ENCODE measurements at regions not wholly inside any gene's neighbourhood (a gene's known extent, or its start where the extent isn't known, plus 50 kb on each side); places are given as distances from the start of the nearest gene placed in this dataset.

DNA sequence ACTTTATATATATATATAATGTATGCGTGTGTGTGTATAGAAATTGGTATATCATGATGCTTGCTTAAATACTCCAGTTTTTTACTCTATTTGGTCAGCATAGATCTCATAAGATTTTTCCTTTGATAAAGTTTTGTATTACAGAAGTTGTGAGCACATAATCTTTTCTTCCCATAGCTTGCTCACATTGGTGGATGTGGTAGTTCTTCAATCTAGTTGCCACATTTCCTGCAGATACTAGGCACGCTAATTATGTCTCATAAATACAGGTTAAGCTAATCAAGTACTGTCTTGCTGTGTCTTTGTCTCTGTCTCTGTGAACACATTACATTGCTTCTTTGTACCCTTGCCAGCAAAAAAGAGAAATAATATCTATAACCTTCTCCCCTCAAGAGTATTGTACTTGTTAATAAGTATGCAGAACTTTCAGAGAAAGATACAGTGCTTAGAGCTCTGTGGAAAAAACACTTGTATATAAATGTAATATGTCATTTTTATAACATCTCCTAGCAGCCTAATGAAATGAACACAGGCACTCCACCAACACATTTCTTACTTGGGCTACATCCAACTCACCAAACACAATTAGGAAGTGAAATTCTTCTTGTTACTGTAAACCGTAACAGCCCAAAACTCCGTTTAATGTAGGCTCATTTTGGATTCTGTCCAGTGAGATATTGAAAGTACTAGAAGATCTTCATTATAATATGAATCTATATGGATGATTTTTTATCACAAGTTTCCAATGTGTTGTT lies 306.7 kb upstream of the SLC8A1 start:
- Histone ChIP-seq H3K14ac (ENCODE audit: low read length) (no peak overlapping the region), H2AFZ (ENCODE audit: low read length) (no peak overlapping the region), H3K9ac (ENCODE audit: low read depth, low read length, poor library complexity) (no peak overlapping the region), H3K27ac (replicated peaks; ENCODE audit: low read length) (no peak overlapping the region), H2AK5ac (ENCODE audit: low read depth, low read length) (no peak overlapping the region), H3K23ac (ENCODE audit: low read depth, low read length, poor library complexity) (no peak overlapping the region), H2BK12ac (ENCODE audit: low read length) (no peak overlapping the region), H3K4ac (ENCODE audit: low read length) (no peak overlapping the region), H3K18ac (ENCODE audit: low read length) (no peak overlapping the region), H3K4me3 (ENCODE audit: low read length in 2 of 2) (no peak overlapping the region), H2BK15ac (ENCODE audit: low read length) (no peak overlapping the region), H2BK5ac (ENCODE audit: low read length) (no peak overlapping the region), H3K4me2 (ENCODE audit: insufficient read depth, low read length, poor library complexity, severe bottlenecking) (no peak overlapping the region), H4K91ac (ENCODE audit: low read depth, low read length, poor library complexity) (no peak overlapping the region), H2BK120ac (ENCODE audit: low read depth, low read length) (no peak overlapping the region), H3K36me3 (replicated peaks in 1 of 2; ENCODE audit: control insufficient read depth in 2 of 2, insufficient read depth in 2 of 2, low read length in 2 of 2) (no peaks in the 10 kb centered on the region), H3K9me3 (replicated peaks in 1 of 2; ENCODE audit: control insufficient read depth in 2 of 2, insufficient read depth in 1 of 2, low read depth in 1 of 2, low read length in 2 of 2) (no peaks in the 10 kb centered on the region), H4K8ac (ENCODE audit: low read depth, low read length) (no peak overlapping the region), H3K79me1 (ENCODE audit: low read depth, low read length) (no peaks in the 10 kb centered on the region), H3K27me3 (ENCODE audit: control insufficient read depth in 3 of 3, insufficient read depth in 3 of 3, low read depth in 1 of 3, low read length in 3 of 3) (no peaks in the 10 kb centered on the region), H3K4me1 (ENCODE audit: control insufficient read depth in 2 of 2, insufficient read depth in 1 of 2, low read depth in 1 of 2, low read length in 2 of 2) (no peaks in the 10 kb centered on the region)
- no CpG with 5 or more reads among the region's 4 CpGs for WGBS, 2 donors (ENCODE audit: extremely low coverage in 2 of 2, insufficient read length in 2 of 2, insufficient replicate concordance in 1 of 2)
- no peak for DNase-seq (ENCODE audit: low spot score)

DNA sequence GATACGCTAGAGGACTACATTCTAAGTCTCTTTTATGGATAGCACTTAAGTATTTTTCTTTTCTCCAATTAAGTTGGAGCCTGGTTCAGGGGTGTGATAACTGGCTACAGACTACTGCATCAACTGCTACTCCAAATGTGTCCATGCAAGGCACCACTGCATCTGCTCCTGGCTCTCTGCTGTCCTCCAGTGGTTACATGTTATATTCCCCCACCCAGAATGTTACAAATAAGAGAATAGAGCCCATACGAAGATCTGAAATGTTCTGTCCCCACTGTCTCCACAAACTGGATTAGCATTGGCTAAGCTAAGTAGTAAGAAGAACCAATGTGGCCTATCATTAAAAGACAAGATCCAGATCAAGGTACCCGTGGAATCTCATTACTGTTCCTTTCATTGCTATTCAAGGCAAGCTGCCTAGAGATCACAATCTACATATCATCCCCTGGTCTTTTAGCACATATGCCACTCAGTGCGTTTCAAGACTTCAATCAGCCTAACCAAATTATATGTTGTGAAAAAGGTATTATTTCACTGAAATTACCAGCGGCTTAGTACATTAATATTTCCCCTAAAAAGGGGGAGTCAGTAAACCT lies 308.3 kb upstream of the SLC8A1 start:
- Histone ChIP-seq H2BK120ac (ENCODE audit: low read depth, low read length) (no peak overlapping the region), H3K79me1 (ENCODE audit: low read depth, low read length) (no peaks in the 10 kb centered on the region), H3K4ac (ENCODE audit: low read length) (no peak overlapping the region), H3K18ac (ENCODE audit: low read length) (no peak overlapping the region), H2BK5ac (ENCODE audit: low read length) (no peak overlapping the region), H2AFZ (ENCODE audit: low read length) (no peak overlapping the region), H3K23ac (ENCODE audit: low read depth, low read length, poor library complexity) (no peak overlapping the region), H3K27me3 (ENCODE audit: control insufficient read depth in 3 of 3, insufficient read depth in 3 of 3, low read depth in 1 of 3, low read length in 3 of 3) (no peaks in the 10 kb centered on the region), H4K91ac (ENCODE audit: low read depth, low read length, poor library complexity) (no peak overlapping the region), H4K8ac (ENCODE audit: low read depth, low read length) (no peak overlapping the region), H2BK15ac (ENCODE audit: low read length) (no peak overlapping the region), H3K9ac (ENCODE audit: low read depth, low read length, poor library complexity) (no peak overlapping the region), H2BK12ac (ENCODE audit: low read length) (no peak overlapping the region), H3K4me1 (ENCODE audit: control insufficient read depth in 2 of 2, insufficient read depth in 1 of 2, low read depth in 1 of 2, low read length in 2 of 2) (no peaks in the 10 kb centered on the region), H3K4me2 (ENCODE audit: insufficient read depth, low read length, poor library complexity, severe bottlenecking) (no peak overlapping the region), H3K27ac (replicated peaks; ENCODE audit: low read length) (no peak overlapping the region), H3K36me3 (replicated peaks in 1 of 2; ENCODE audit: control insufficient read depth in 2 of 2, insufficient read depth in 2 of 2, low read length in 2 of 2) (no peaks in the 10 kb centered on the region), H3K9me3 (replicated peaks in 1 of 2; ENCODE audit: control insufficient read depth in 2 of 2, insufficient read depth in 1 of 2, low read depth in 1 of 2, low read length in 2 of 2) (no peaks in the 10 kb centered on the region), H2AK5ac (ENCODE audit: low read depth, low read length) (no peak overlapping the region), H3K14ac (ENCODE audit: low read length) (no peak overlapping the region), H3K4me3 (ENCODE audit: low read length in 2 of 2) (no peak overlapping the region)
- WGBS, 2 donors (ENCODE audit: extremely low coverage in 2 of 2, insufficient read length in 2 of 2, insufficient replicate concordance in 1 of 2), result no CpG with 5 or more reads among the region's 5 CpGs
- DNase-seq (ENCODE audit: low spot score), result peak; percentile 17

DNA sequence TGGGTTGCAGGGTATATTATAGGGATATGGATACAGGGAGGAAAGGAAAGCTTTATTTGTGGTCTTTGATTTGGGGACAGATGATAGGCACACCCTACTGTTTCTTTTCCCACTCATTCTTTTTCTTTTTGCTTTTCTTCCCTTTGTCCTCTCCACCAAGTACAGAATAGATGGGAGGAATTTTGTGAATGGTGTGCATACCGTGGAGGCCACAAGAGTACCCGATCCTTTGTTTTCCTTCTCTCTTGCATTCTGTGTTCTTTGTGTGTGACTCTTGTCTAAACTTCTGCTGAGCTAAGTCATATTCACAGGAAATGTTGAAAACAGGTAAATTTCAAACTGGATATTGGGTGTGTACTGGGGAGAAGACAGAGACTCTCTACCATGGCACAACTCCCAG lies 321.4 kb upstream of the SLC8A1 start:
- H4K8ac ChIP-seq (ENCODE audit: low read depth, low read length), result no peak overlapping the region
- peak overlapping the region; percentile 17 for H3K27ac ChIP-seq (replicated peaks; ENCODE audit: low read length)
- H3K4ac ChIP-seq (ENCODE audit: low read length), result no peak overlapping the region
- no peak overlapping the region for H3K9ac ChIP-seq (ENCODE audit: low read depth, low read length, poor library complexity)
- H3K79me1 ChIP-seq (ENCODE audit: low read depth, low read length), result no peaks in the 10 kb centered on the region
- H3K4me3 ChIP-seq (ENCODE audit: low read length in 2 of 2), result no peak overlapping the region
- no peak overlapping the region for H2BK5ac ChIP-seq (ENCODE audit: low read length)
- H2BK15ac ChIP-seq (ENCODE audit: low read length), result no peak overlapping the region
- WGBS, 2 donors (ENCODE audit: extremely low coverage in 2 of 2, insufficient read length in 2 of 2, insufficient replicate concordance in 1 of 2), result no CpG with 5 or more reads among the region's 2 CpGs
- no peak overlapping the region for H3K18ac ChIP-seq (ENCODE audit: low read length)
- no peaks in the 10 kb centered on the region for H3K27me3 ChIP-seq (ENCODE audit: control insufficient read depth in 3 of 3, insufficient read depth in 3 of 3, low read depth in 1 of 3, low read length in 3 of 3)
- peaks cover 3 to 4% of the 10 kb centered on the region in 2 donors for H3K4me1 ChIP-seq (ENCODE audit: control insufficient read depth in 2 of 2, insufficient read depth in 1 of 2, low read depth in 1 of 2, low read length in 2 of 2)
- H2AFZ ChIP-seq (ENCODE audit: low read length), result no peak overlapping the region
- no peak overlapping the region for H3K23ac ChIP-seq (ENCODE audit: low read depth, low read length, poor library complexity)
- no peak overlapping the region for H2BK120ac ChIP-seq (ENCODE audit: low read depth, low read length)
- H2AK5ac ChIP-seq (ENCODE audit: low read depth, low read length), result no peak overlapping the region
- no peak overlapping the region for H2BK12ac ChIP-seq (ENCODE audit: low read length)
- H3K36me3 ChIP-seq (replicated peaks in 1 of 2; ENCODE audit: control insufficient read depth in 2 of 2, insufficient read depth in 2 of 2, low read length in 2 of 2), result no peaks in the 10 kb centered on the region
- H3K9me3 ChIP-seq (replicated peaks in 1 of 2; ENCODE audit: control insufficient read depth in 2 of 2, insufficient read depth in 1 of 2, low read depth in 1 of 2, low read length in 2 of 2), result no peaks in the 10 kb centered on the region
- H3K14ac ChIP-seq (ENCODE audit: low read length), result no peak overlapping the region
- H3K4me2 ChIP-seq (ENCODE audit: insufficient read depth, low read length, poor library complexity, severe bottlenecking), result no peak overlapping the region
- H4K91ac ChIP-seq (ENCODE audit: low read depth, low read length, poor library complexity), result no peak overlapping the region
- peak; percentile 48 for DNase-seq (ENCODE audit: low spot score)

DNA sequence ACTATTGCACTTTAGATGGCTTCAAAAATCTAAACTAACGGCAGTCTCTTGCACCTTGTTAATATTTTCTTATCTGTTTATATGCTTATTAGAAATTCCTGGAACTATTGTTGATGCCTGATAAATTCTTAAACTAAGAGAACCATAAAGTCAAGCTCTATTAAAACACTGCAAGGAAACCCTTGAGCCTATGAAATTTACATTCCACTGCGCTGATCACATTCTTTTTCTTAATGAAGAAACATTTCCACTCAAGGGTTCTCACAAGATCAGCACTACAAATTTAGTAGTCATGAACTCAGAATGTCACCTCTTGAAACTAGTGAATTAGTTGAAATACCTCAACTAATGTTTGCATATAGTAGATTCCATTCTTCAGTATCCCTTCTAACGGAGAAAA lies 331.8 kb upstream of the SLC8A1 start:
- H3K4me3 ChIP-seq (ENCODE audit: low read length in 2 of 2), result no peak overlapping the region
- WGBS, 2 donors (ENCODE audit: extremely low coverage in 2 of 2, insufficient read length in 2 of 2, insufficient replicate concordance in 1 of 2), result no CpG with 5 or more reads among the region's 3 CpGs
- H3K18ac ChIP-seq (ENCODE audit: low read length), result no peak overlapping the region
- H2AFZ ChIP-seq (ENCODE audit: low read length), result no peak overlapping the region
- H2BK12ac ChIP-seq (ENCODE audit: low read length), result no peak overlapping the region
- no peaks in the 10 kb centered on the region for H3K4me1 ChIP-seq (ENCODE audit: control insufficient read depth in 2 of 2, insufficient read depth in 1 of 2, low read depth in 1 of 2, low read length in 2 of 2)
- H3K9ac ChIP-seq (ENCODE audit: low read depth, low read length, poor library complexity), result no peak overlapping the region
- H3K79me1 ChIP-seq (ENCODE audit: low read depth, low read length), result no peaks in the 10 kb centered on the region
- H2BK120ac ChIP-seq (ENCODE audit: low read depth, low read length), result no peak overlapping the region
- no peak overlapping the region for H3K4ac ChIP-seq (ENCODE audit: low read length)
- H3K27ac ChIP-seq (replicated peaks; ENCODE audit: low read length), result no peak overlapping the region
- H3K36me3 ChIP-seq (replicated peaks in 1 of 2; ENCODE audit: control insufficient read depth in 2 of 2, insufficient read depth in 2 of 2, low read length in 2 of 2), result no peaks in the 10 kb centered on the region
- H2BK15ac ChIP-seq (ENCODE audit: low read length), result no peak overlapping the region
- H4K91ac ChIP-seq (ENCODE audit: low read depth, low read length, poor library complexity), result no peak overlapping the region
- no peak for DNase-seq (ENCODE audit: low spot score)
- no peak overlapping the region for H3K23ac ChIP-seq (ENCODE audit: low read depth, low read length, poor library complexity)
- no peaks in the 10 kb centered on the region for H3K9me3 ChIP-seq (replicated peaks in 1 of 2; ENCODE audit: control insufficient read depth in 2 of 2, insufficient read depth in 1 of 2, low read depth in 1 of 2, low read length in 2 of 2)
- H3K14ac ChIP-seq (ENCODE audit: low read length), result no peak overlapping the region
- H2AK5ac ChIP-seq (ENCODE audit: low read depth, low read length), result no peak overlapping the region
- H3K4me2 ChIP-seq (ENCODE audit: insufficient read depth, low read length, poor library complexity, severe bottlenecking), result no peak overlapping the region
- H4K8ac ChIP-seq (ENCODE audit: low read depth, low read length), result no peak overlapping the region
- no peak overlapping the region for H2BK5ac ChIP-seq (ENCODE audit: low read length)
- H3K27me3 ChIP-seq (ENCODE audit: control insufficient read depth in 3 of 3, insufficient read depth in 3 of 3, low read depth in 1 of 3, low read length in 3 of 3), result no peaks in the 10 kb centered on the region
